Keratinocyte (primary cell): ENCODE measurements at regions not wholly inside any gene's neighbourhood (a gene's known extent, or its start where the extent isn't known, plus 50 kb on each side); places are given as distances from the start of the nearest gene placed in this dataset.

ENCODE experiments used
- DNase-seq: peaks from one replicate; pipeline ENCODE4 v3.0.0-alpha.2; 2011; ENCODE audit warnings: low read depth, missing footprints, low spot score
- FAIRE-seq: peaks from 2 replicates; lab custom pipeline; 2011; peaks lifted over from hg19 to GRCh38; lab: Jason Lieb, UNC
- H2AFZ ChIP-seq: 2 replicates; pipeline ENCODE4 v1.6.0; 2012; ENCODE audit warnings: low read length, control low read depth, inconsistent platforms; ENCODE audit not compliant: control insufficient read depth
- H3K27ac ChIP-seq: 2 replicates; pipeline ENCODE4 v1.5.1; 2011; ENCODE audit warnings: low read length; ENCODE audit not compliant: control insufficient read depth, insufficient read depth
- H3K27me3 ChIP-seq: 3 replicates; pipeline ENCODE4 v1.6.0; 2011; ENCODE audit warnings: low read length; ENCODE audit not compliant: control insufficient read depth, insufficient read depth; ENCODE audit errors: extremely low read depth
- H3K36me3 ChIP-seq, 2 experiments: 2 replicates in 1 of 2; 3 replicates in 1 of 2; pipeline ENCODE4 v1.5.1; 2011; ENCODE audit warnings: low read length in 2 of 2, mild to moderate bottlenecking in 1 of 2; ENCODE audit not compliant: control insufficient read depth in 2 of 2, insufficient read depth in 2 of 2; ENCODE audit errors: extremely low read depth in 1 of 2
- H3K4me1 ChIP-seq: 3 replicates; pipeline ENCODE4 v1.5.1; 2011; ENCODE audit warnings: low read length; ENCODE audit not compliant: control insufficient read depth, insufficient read depth; ENCODE audit errors: extremely low read depth
- H3K4me2 ChIP-seq: 3 replicates; pipeline ENCODE4 v1.6.0; 2011; ENCODE audit warnings: low read depth, low read length; ENCODE audit not compliant: control insufficient read depth, insufficient read depth; ENCODE audit errors: extremely low read depth
- H3K4me3 ChIP-seq, 3 experiments: fragments of 200-600 bp in 1 of 3; sonication (generic) in 1 of 3; 2 replicates in 2 of 3; 3 replicates in 1 of 3; pipeline ENCODE4 v1.5.1; 2011 to 2016; ENCODE audit warnings: low read length in 3 of 3, mild to moderate bottlenecking in 3 of 3, control low read depth in 2 of 3, inconsistent platforms in 1 of 3, low read depth in 1 of 3, mixed read lengths in 1 of 3, mixed run types in 1 of 3, moderate library complexity in 1 of 3; ENCODE audit not compliant: control insufficient read depth in 2 of 3, insufficient read depth in 2 of 3; ENCODE audit errors: extremely low read depth in 1 of 3
- H3K79me2 ChIP-seq: 2 replicates; pipeline ENCODE4 v1.6.0; 2012; ENCODE audit warnings: low read length; ENCODE audit not compliant: control insufficient read depth, insufficient read depth
- H3K9ac ChIP-seq: 3 replicates; pipeline ENCODE4 v1.6.0; 2011; ENCODE audit warnings: low read length; ENCODE audit not compliant: control insufficient read depth, insufficient read depth; ENCODE audit errors: extremely low read depth
- H3K9me1 ChIP-seq: 3 replicates; pipeline ENCODE4 v1.6.0; 2011; ENCODE audit warnings: low read length; ENCODE audit not compliant: control insufficient read depth, insufficient read depth; ENCODE audit errors: extremely low read depth
- H3K9me3 ChIP-seq: 2 replicates; pipeline ENCODE4 v1.5.1; 2012; ENCODE audit warnings: low read depth, low read length; ENCODE audit not compliant: control insufficient read depth
- H4K20me1 ChIP-seq: 3 replicates; pipeline ENCODE4 v1.6.0; 2011; ENCODE audit warnings: low read length; ENCODE audit not compliant: control insufficient read depth, insufficient read depth; ENCODE audit errors: extremely low read depth
- CTCF ChIP-seq, 3 experiments: IDR thresholded peaks in 1 of 3; conservative IDR thresholded peaks in 1 of 3; optimal IDR thresholded peaks in 1 of 3; 2 replicates in 2 of 3; 3 replicates in 1 of 3; pipeline versions ENCODE3 to v1.5.1; 2011; ENCODE audit warnings: low read length in 3 of 3, mild to moderate bottlenecking in 3 of 3, moderate library complexity in 2 of 3, control low read depth in 1 of 3, inconsistent platforms in 1 of 3; ENCODE audit not compliant: insufficient read depth in 2 of 3; ENCODE audit errors: extremely low read depth in 1 of 3
- EZH2 ChIP-seq: IDR thresholded peaks from one replicate; pipeline ENCODE4 v1.6.1; 2012; ENCODE audit warnings: inconsistent platforms, mild to moderate bottlenecking, low read length, moderate library complexity
- dilution Hi-C: fragments of 300-500 bp; cut with MboI; formaldehyde crosslinking; loops from one replicate; pipeline ENCODE4 v1.7.0; 2020; ENCODE audit warnings: low sequenced_read_pairs; ENCODE audit not compliant: extremely low pct_ligation_motif_present

GRCh38 chr12:85632390-85632789 lies 203.8 kb downstream of the RASSF9 start:
- H4K20me1 ChIP-seq, result no peaks in the 10 kb centered on the region
- TF ChIP-seq CTCF (optimal IDR thresholded peaks at IDR 0.05 in 1 of 3, IDR thresholded peaks at IDR 0.05 in 1 of 3, conservative IDR thresholded peaks at IDR 0.05 in 1 of 3; ENCODE audit: extremely low read depth in 1 of 3, insufficient read depth in 2 of 3, low read length in 3 of 3), result no peak
- TF ChIP-seq EZH2, result no peak
- no peaks in the 10 kb centered on the region for H3K36me3 ChIP-seq
- H3K9me1 ChIP-seq, result no peaks in the 10 kb centered on the region
- H3K4me3 ChIP-seq, result no peak overlapping the region
- FAIRE-seq (no peak), DNase-seq (no peak)
- H3K4me2 ChIP-seq, result no peak overlapping the region
- peaks cover 18% of the 10 kb centered on the region for H3K4me1 ChIP-seq
- no peak overlapping the region for H2AFZ ChIP-seq
- no peak overlapping the region for H3K9ac ChIP-seq
- H3K27me3 ChIP-seq, result no peaks in the 10 kb centered on the region
- H3K9me3 ChIP-seq, result no peaks in the 10 kb centered on the region
- no peaks in the 10 kb centered on the region for H3K79me2 ChIP-seq
- no peak overlapping the region for H3K27ac ChIP-seq
- dilution Hi-C loops, result no loop called here

- dilution Hi-C loops, result no loop called here
- Histone ChIP-seq H3K4me3 (no peak overlapping the region), H3K27ac (no peak overlapping the region), H3K9ac (no peak overlapping the region), H3K9me3 (no peaks in the 10 kb centered on the region), H3K27me3 (no peaks in the 10 kb centered on the region), H3K9me1 (no peaks in the 10 kb centered on the region), H4K20me1 (no peaks in the 10 kb centered on the region), H3K4me2 (no peak overlapping the region), H3K4me1 (peaks cover 12% of the 10 kb centered on the region), H2AFZ (no peak overlapping the region), H3K79me2 (no peaks in the 10 kb centered on the region), H3K36me3 (no peaks in the 10 kb centered on the region)
- DNase-seq, result no peak
- no peak for FAIRE-seq
- TF ChIP-seq EZH2, result no peak
- no peak for TF ChIP-seq CTCF (optimal IDR thresholded peaks at IDR 0.05 in 1 of 3, IDR thresholded peaks at IDR 0.05 in 1 of 3, conservative IDR thresholded peaks at IDR 0.05 in 1 of 3; ENCODE audit: extremely low read depth in 1 of 3, insufficient read depth in 2 of 3, low read length in 3 of 3)
These were observed 202.7 kb downstream of the RASSF9 start for GRCh38 chr12:85633491-85633890.
